Left lobe of liver (tissue), 2 donors: ENCODE measurements at regions not wholly inside any gene's neighbourhood (a gene's known extent, or its start where the extent isn't known, plus 50 kb on each side); places are given as distances from the start of the nearest gene placed in this dataset.
"Not testable (repeated sequence)": the region's sequence is repeated elsewhere in the genome, so short reads cannot be mapped to it uniquely, and the experiment has no call there.

Experiments used
- ATAC-seq: fragments of 200-7000 bp; cut with Tn5 transposase; one replicate; pipeline ENCODE4 v1.9.1; 2020; ENCODE audit warnings: mild to moderate bottlenecking, moderate library complexity
- DNase-seq: peaks from one replicate; pipeline ENCODE4 v3.0.0-alpha.2; 2020; ENCODE audit warnings: low spot score
- donor health status: DM: no; HTN: no; CAD: no; lungs with moderate emphysema.
- donor health status: DM: no; HTN: yes; CAD: no.

DNA sequence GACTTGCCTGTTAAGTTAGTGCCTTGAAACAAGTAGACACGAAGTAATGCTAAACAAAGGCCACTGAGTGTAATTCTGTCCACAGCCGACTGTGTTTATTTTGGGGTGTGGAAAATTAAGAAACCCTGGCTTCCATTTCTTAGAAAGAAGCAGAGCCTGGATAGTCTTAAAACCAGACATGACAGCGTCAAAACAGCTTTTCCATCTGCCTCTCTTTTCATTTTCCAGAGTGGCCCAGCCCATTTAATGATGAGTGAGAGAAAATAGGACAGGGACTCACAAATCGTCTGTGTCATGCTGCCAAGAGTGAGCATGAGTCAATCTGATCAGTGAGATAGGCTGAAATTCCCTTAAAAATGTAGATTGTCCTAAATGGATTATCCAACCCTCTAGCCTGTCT is 485.9 kb downstream of the JRKL start:
- ATAC-seq: no peak
- no peak for DNase-seq

- no peak for ATAC-seq
- no peak for DNase-seq
Observed at GRCh38 chr11:96878299-96879051, 488.7 kb downstream of the JRKL start.

DNA sequence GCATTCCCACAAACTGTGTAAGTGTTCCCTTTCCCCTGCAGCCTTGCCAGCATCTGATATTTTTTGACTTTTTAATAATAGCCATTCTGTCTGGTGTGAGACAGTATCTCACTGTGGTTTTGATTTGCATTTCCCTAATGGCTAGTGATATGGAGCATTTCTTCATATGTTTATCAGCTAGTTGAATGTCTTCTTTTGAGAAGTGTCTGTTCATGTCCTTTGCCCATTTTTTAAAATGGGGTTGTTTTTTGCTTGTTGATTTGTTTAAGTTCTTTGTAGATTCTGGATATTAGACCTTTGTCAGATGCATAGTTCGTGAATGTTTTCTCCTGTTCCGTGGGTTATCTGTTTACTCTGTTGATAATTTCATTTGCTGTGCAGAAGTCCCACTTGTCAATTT is 492.8 kb downstream of the JRKL start:
- ATAC-seq, DNase-seq: not testable (repeated sequence)

DNA sequence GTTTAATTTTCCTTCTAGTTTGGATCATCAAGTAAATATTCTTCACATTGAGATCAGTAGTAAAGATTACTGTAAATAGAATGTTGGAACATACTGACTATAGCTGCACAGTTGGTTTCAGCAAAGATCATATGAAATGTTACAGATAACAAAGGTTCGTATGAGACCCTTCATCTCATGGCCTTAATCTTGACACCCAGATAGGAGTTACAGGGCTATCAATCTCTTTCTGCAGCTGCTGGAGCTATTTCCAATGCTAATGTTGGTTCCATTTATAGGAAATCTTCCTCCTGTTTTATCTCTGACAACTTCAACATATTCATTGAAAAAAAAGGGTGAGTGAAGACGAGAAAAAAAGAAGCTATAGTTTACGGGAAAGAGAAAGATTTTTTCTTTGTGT is 495.6 kb downstream of the JRKL start:
- ATAC-seq: no peak
- no peak for DNase-seq

DNA sequence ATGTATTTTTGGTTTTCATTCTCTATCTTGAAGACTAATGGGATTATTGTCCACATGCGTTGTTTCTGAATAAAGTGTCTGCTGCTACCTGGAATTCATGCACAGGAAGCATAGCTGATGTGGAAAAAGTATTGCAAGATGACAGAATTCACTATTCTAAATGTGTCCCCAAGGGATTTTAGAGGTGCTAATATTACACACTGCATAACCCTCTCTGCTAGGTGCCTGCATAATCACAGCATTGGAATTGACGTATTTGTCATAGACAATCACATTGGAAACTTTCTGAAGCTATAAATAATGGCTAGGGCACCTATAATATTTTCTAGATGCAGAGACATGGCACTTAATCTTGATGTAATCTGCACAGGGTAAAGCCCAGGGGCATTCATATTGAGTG is 496.1 kb downstream of the JRKL start:
- DNase-seq: no peak
- ATAC-seq: no peak

DNA sequence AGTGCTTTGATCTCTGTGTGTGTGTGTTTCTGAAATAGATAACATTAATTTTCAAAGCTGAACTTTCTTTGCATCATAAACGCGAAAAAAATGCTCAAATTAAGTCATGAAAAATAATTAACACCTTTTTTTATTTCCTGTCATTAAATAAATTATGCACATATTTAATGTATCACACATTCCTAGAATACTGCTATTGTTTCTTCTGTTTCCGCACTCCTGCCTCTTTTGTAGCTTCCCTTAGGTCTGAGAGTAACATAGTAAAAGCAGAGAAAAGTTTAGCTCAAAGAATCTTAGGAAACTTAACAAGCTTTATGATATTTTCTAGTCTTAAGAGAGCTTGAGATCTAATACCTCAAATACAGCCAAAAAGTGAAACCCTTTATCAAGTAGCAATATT is 504.2 kb downstream of the JRKL start:
- no peak for DNase-seq
- ATAC-seq: no peak

DNA sequence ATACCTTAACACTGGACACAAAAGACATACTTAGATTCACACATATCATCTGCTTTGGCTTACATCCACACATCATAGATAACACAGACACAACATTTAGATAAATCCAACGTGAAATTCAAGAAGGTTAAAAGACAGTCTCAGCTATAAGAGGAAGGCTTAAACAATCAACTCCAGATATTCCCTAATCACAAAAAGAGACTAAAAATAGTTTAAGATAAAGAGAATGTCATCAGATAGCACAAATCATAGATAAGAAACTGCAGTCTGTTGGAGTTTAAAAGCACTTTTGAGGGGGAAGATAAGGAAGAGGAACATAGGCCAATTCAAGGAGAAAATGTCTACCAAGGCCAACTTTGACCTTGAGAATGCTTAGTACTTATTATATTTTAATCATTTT is 504.8 kb downstream of the JRKL start:
- ATAC-seq (no peak), DNase-seq (no peak)

DNA sequence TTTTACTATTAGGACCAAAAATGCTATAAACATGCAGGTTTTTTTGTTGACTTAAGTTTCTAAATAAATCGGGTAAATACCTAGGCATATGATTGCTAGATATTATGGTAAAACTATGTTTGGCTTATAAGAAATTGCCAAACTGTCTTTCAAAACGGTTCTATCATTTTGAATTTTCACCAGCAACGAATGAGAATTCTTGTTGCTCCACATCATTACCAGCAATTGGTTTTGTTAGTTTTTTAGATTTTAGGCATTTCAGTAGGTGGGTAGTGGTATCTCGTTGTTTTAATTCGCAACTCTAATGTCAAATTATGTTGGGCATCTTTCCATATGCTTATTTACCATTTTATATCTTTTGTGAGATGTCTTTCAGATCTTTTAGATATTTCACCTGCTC is 510.2 kb downstream of the JRKL start:
- no peak for DNase-seq
- ATAC-seq: no peak

- ATAC-seq (no peak), DNase-seq (no peak)
Observed at GRCh38 chr11:96905143-96905542, 515.3 kb downstream of the JRKL start.

GRCh38 chr11:96905663-96906062 is 515.9 kb downstream of the JRKL start:
- DNase-seq: no peak

GRCh38 chr11:96906476-96906875 is 516.7 kb downstream of the JRKL start:
- DNase-seq (no peak), ATAC-seq (no peak)

More at GRCh38 chr11:96905663-96906062, 515.9 kb downstream of the JRKL start:
- ATAC-seq: no peak

GRCh38 chr11:96925862-96926261 is 536.0 kb downstream of the JRKL start:
- ATAC-seq: no peak
- no peak for DNase-seq

GRCh38 chr11:96940227-96940626 is 550.4 kb downstream of the JRKL start:
- DNase-seq (no peak), ATAC-seq (no peak)

- no peak for ATAC-seq
- DNase-seq: no peak
Observed at GRCh38 chr11:96942855-96943254, 553.0 kb downstream of the JRKL start.

- DNase-seq (no peak), ATAC-seq (no peak)
Observed at GRCh38 chr11:96943970-96944369, 554.2 kb downstream of the JRKL start.

- ATAC-seq (no peak), DNase-seq (no peak)
Observed at GRCh38 chr11:96948066-96948465, 558.3 kb downstream of the JRKL start.

GRCh38 chr11:96949464-96949863 is 559.7 kb downstream of the JRKL start:
- ATAC-seq (no peak), DNase-seq (no peak)

GRCh38 chr11:96954587-96955242 is 564.9 kb downstream of the JRKL start:
- ATAC-seq: no peak
- no peak for DNase-seq

- no peak for ATAC-seq
- DNase-seq: no peak
Observed at GRCh38 chr11:96960476-96960875, 570.7 kb downstream of the JRKL start.

DNA sequence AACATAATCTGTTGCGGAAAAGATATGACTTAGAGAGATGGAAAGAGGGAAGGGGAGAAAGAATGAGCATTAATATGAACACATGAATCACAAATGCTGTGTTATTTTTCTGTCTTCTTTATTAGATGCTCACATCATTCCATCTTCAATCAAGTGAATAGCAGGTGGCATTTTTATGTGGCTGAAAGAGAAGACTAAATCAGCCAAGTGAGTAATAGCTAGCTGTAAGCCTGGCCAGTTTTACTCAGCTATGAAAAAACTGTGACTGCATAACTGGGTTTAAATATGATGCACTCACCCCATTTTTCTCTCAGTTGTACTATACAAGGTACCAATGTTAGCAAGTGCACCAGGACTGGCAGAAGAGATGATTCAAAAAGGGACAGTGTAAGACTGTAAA is 571.1 kb downstream of the JRKL start:
- ATAC-seq: no peak
- DNase-seq: no peak

- DNase-seq (no peak), ATAC-seq (no peak)
Observed at GRCh38 chr11:96961931-96962330, 572.1 kb downstream of the JRKL start.

DNA sequence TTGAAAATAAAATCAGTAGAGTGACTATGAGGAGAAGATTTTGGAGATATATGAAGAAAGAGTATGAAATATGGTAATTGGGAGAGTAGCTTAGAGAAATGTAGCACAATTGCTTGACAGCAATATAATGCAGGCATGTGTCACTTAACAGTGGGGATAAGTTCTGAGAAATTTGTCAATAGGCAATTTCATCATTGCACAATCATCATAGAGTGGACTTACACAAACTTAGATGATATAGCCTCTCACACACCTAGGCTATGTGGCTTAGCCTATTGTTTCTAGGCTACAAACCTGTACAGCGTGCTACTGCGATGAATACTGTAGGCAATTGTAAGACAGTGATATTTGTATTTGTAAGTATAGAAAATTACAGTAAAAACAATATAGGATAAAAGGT is 573.6 kb downstream of the JRKL start:
- ATAC-seq (no peak), DNase-seq (no peak)

- DNase-seq (no peak), ATAC-seq (no peak)
Observed at GRCh38 chr11:96964661-96965060, 574.8 kb downstream of the JRKL start.
